Thoracic aorta (tissue), 2 donors: ENCODE measurements at regions not wholly inside any gene's neighbourhood (a gene's known extent, or its start where the extent isn't known, plus 50 kb on each side); places are given as distances from the start of the nearest gene placed in this dataset.

ENCODE experiments used
- ATAC-seq: fragments of 150-250 bp; one replicate; pipeline ENCODE4 v1.8.0; 2017; ENCODE audit warnings: low read depth; ENCODE audit not compliant: insufficient number of reproducible peaks, low FRiP score
- DNase-seq: peaks from one replicate; pipeline ENCODE4 v3.0.0-alpha.2; 2020; ENCODE audit warnings: low spot score
- H3K27ac ChIP-seq, 2 donors: fragments of 200-600 bp; sonication (generic); 1 replicate in 1 of 2; 2 replicates in 1 of 2; pipeline ENCODE4 v1.5.1; 2016; ENCODE audit warnings: mild to moderate bottlenecking in 2 of 2, moderate library complexity in 2 of 2
- H3K27me3 ChIP-seq: fragments of 200-600 bp; sonication (generic); replicated peaks from 2 replicates; pipeline ENCODE4 v1.6.0; 2016; ENCODE audit warnings: mild to moderate bottlenecking; ENCODE audit not compliant: insufficient read depth
- H3K36me3 ChIP-seq: fragments of 200-600 bp; sonication (generic); one replicate; pipeline ENCODE4 v1.5.1; 2016
- H3K4me1 ChIP-seq, 2 donors: fragments of 200-600 bp; sonication (generic); 1 replicate in 1 of 2; 2 replicates in 1 of 2; pipeline versions ENCODE4 v1.5.1 to v1.6.0; 2016; ENCODE audit warnings: low read depth in 2 of 2, mild to moderate bottlenecking in 1 of 2; ENCODE audit not compliant: control insufficient read depth in 1 of 2
- H3K4me3 ChIP-seq: fragments of 200-600 bp; sonication (generic); 2 replicates; pipeline ENCODE4 v1.5.1; 2016; ENCODE audit warnings: mild to moderate bottlenecking
- H3K9me3 ChIP-seq: fragments of 200-600 bp; sonication (generic); 2 replicates; pipeline ENCODE4 v1.5.1; 2016
- CTCF ChIP-seq: fragments of 200-600 bp; sonication (generic); IDR thresholded peaks from one replicate; pipeline ENCODE4 v1.5.1; 2019; ENCODE audit warnings: antibody characterized with exemption

- Histone ChIP-seq H3K27ac (no peak overlapping the region), H3K36me3 (no peaks in the 10 kb centered on the region), H3K27me3 (no peaks in the 10 kb centered on the region), H3K4me3 (no peak overlapping the region), H3K9me3 (no peaks in the 10 kb centered on the region), H3K4me1 (no peaks in the 10 kb centered on the region)
- TF ChIP-seq CTCF = no peak
- no peak for ATAC-seq
- DNase-seq = no peak
Measured at GRCh38 chr14:83575301-83575700, 1954.6 kb upstream of the FLRT2 start.

DNA sequence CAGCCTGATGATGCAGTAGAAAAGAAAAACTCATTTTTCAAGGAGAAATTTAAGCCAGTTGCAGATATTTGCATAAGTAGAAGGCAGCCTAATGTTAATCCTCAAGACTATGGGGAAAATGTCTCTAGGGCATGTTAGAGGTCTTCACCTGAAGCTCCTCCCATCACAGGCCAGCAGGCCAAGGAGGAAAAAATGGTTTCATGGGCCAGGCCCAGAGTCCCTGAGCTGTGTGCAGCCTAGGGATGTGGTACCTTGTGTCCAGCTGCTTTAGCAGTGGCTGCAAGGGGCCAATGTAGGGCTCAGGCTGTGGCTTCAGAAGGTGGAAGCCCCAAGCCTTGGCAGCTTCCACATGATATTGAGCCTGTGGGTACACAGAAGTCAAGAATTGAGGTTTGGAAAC is 1946.7 kb upstream of the FLRT2 start:
- no peak for TF ChIP-seq CTCF
- Histone ChIP-seq H3K27me3 (no peaks in the 10 kb centered on the region), H3K36me3 (no peaks in the 10 kb centered on the region), H3K4me1 (no peaks in the 10 kb centered on the region), H3K4me3 (no peak overlapping the region), H3K9me3 (no peaks in the 10 kb centered on the region), H3K27ac (no peak overlapping the region)
- DNase-seq = no peak
- no peak for ATAC-seq

DNA sequence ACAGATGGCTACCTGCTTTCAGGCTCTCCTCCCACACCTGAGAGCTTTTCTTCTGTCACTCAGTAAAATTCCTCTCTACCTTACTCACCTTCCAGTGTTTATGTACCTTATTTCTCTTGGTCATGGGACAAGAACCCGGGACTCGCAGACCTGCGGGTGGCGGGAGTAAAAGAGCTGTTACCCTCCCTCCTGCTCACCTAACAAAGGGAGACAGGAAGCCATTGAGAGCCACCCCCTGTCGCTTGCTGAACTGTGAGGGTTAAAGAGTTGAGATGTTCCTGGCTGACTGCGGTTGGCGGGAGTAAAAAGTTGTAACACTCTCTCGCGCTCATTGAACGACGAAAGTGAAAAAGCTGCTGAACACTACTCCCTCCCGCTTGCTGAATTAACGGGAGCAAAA is 1935.1 kb upstream of the FLRT2 start:
- H3K9me3 ChIP-seq = no peaks in the 10 kb centered on the region
- no peaks in the 10 kb centered on the region for H3K4me1 ChIP-seq
- no peaks in the 10 kb centered on the region for H3K36me3 ChIP-seq
- H3K27ac ChIP-seq = no peak overlapping the region
- DNase-seq (no peak), ATAC-seq (no peak)
- no peaks in the 10 kb centered on the region for H3K27me3 ChIP-seq
- H3K4me3 ChIP-seq = no peak overlapping the region
- TF ChIP-seq CTCF = no peak

DNA sequence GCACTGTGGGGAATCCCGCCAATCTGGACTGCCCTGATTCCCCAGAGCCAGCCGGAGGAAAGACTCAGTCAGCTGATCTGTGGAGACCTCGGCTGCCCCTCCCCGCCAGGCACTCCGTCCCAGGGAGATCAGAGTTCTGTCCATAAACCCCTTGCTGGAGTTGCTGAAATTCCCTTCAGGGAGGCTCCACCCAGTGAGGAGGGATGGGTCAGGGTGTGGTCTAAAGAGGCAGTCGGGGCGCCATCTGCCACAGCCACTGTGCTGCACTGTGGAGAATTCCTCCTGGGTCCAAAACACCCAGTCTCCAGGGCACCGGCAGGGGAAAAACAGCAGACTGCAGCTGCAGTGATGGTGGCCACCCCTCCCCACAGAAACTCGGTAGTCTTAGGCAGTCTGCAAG is 1922.3 kb upstream of the FLRT2 start:
- ATAC-seq = no peak
- H3K4me3 ChIP-seq = no peak overlapping the region

GRCh38 chr14:83611491-83611890 is 1918.5 kb upstream of the FLRT2 start:
- H3K9me3 ChIP-seq = peaks cover 3% of the 10 kb centered on the region
- DNase-seq (no peak), ATAC-seq (no peak)

More for the DNA sequence above, 1922.3 kb upstream of the FLRT2 start:
- Histone ChIP-seq H3K9me3 (peaks cover 3% of the 10 kb centered on the region), H3K4me1 (no peaks in the 10 kb centered on the region), H3K36me3 (no peaks in the 10 kb centered on the region), H3K27me3 (no peaks in the 10 kb centered on the region), H3K27ac (no peak overlapping the region)
- no peak for DNase-seq
- TF ChIP-seq CTCF = no peak

More at GRCh38 chr14:83611491-83611890, 1918.5 kb upstream of the FLRT2 start:
- no peak overlapping the region for H3K27ac ChIP-seq
- H3K36me3 ChIP-seq = no peaks in the 10 kb centered on the region
- TF ChIP-seq CTCF = no peak
- H3K27me3 ChIP-seq = no peaks in the 10 kb centered on the region
- H3K4me3 ChIP-seq = no peak overlapping the region
- H3K4me1 ChIP-seq = no peaks in the 10 kb centered on the region
